NCI-H2107 treated with DMSO at 0.1 percent for 48 hours (cell line): ENCODE measurements at regions not wholly inside any gene's neighbourhood (a gene's known extent, or its start where the extent isn't known, plus 50 kb on each side); places are given as distances from the start of the nearest gene placed in this dataset.
"Not testable (repeated sequence)": the region's sequence is repeated elsewhere in the genome, so short reads cannot be mapped to it uniquely, and the experiment has no call there.

Experiments
- DNase-seq: peaks from one replicate; lab custom pipeline; 2025; ENCODE audit not compliant: unreplicated experiment; lab: John Stamatoyannopoulos, UW

GRCh38 chr1:213572912-213573647 is 414.7 kb upstream of the PROX1 start:
- DNase-seq = no peak

- DNase-seq = no peak
These were observed 414.1 kb upstream of the PROX1 start for GRCh38 chr1:213573648-213574009.

DNA sequence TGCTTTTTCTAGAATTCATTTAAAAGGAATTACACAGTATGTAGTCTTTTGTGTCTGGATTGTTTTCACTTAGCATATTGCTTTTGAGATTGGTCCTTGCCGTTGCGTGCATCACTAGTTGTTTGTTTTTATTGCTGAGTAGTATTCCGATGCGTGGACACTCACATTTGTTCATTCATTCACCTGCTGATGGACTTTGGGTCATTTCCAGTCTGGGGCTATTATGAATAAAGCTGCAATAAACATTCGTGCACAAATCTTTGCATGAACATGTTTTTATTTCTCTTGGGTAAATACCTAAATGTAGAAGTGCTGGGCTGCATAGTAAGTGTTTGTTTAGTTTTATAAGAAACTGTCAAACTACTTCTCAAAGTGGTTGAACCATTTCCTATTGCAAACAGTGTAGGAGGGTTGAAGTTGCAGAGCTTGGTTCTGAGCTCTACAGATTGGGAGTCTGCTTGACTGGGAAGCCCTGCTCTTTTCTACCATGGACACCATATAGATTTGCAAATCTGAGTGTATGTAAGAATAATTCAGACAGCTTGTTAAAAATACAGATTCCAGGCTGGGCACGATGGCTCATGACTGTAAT is 404.7 kb upstream of the PROX1 start:
- no peak for DNase-seq

GRCh38 chr1:213584272-213584671 is 403.5 kb upstream of the PROX1 start:
- no peak for DNase-seq

DNA sequence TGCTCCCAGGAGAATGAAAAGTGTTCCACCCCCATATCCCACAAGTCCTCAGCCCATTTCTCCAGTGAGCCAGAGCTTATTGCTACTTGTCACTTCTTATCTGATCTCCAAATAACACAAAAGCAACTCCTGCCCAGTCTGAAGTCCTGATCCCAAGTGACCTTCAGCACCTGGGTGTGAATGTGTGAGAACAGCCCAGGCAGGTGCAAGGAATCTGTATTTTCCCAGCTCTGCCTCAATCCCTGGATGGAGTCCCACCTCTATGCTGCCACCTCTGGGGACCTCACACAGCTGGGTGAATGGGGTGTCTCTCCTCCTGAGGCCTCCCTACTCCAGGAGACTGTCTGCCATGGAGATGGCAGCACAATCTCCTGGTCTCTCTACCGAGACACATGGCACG is 402.4 kb upstream of the PROX1 start:
- DNase-seq = no peak

- no peak for DNase-seq
These were observed 401.7 kb upstream of the PROX1 start for GRCh38 chr1:213585959-213586586.

- DNase-seq = no peak
These were observed 401.2 kb upstream of the PROX1 start for GRCh38 chr1:213586587-213586972.

GRCh38 chr1:213596729-213597128 is 391.0 kb upstream of the PROX1 start:
- DNase-seq = no peak

GRCh38 chr1:213598263-213598662 is 389.5 kb upstream of the PROX1 start:
- no peak for DNase-seq

GRCh38 chr1:213600879-213601278 is 386.9 kb upstream of the PROX1 start:
- no peak for DNase-seq

DNA sequence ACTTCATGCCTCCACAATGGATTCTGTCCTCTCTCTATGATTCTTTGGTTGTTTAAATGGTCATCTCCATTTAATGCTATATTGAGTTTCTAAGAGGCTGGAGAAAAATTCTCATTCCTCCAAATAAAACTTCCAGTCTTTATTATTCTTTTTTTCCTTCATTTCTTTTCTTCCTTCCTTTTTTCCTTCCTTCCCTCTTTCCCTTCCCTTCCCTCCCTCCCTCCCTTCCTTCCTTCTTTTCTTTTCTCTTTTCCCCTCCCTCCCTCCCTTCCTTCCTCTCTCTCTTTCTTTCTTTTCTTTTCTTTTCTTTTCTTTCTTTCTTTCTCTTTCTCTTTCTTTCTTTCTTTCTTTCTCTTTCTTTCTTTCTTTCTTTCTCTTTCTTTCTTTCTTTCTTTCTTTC is 386.1 kb upstream of the PROX1 start:
- DNase-seq = not testable (repeated sequence)

- no peak for DNase-seq
These were observed 384.8 kb upstream of the PROX1 start for GRCh38 chr1:213602796-213603486.

- DNase-seq = no peak
These were observed 383.3 kb upstream of the PROX1 start for GRCh38 chr1:213604477-213604876.

DNA sequence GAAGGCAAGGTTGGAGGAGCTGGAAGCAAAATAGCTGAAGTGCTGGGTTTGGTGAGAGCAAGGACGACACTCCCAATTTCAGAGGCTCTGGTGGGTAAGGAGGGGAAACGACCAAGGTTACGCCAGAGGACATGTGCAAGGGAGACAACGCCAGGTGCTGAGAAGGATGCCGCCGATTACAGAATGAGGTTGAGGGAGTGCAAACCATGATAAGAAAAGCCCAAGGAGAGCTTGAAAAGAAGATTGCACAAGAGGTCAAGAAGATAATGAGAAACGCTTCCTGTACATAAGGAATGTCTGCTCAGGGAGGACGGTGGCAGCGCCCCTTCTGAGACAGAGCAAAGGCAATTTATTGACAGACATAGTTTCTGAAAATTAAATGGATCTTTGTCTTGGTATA is 382.0 kb upstream of the PROX1 start:
- DNase-seq = no peak

DNA sequence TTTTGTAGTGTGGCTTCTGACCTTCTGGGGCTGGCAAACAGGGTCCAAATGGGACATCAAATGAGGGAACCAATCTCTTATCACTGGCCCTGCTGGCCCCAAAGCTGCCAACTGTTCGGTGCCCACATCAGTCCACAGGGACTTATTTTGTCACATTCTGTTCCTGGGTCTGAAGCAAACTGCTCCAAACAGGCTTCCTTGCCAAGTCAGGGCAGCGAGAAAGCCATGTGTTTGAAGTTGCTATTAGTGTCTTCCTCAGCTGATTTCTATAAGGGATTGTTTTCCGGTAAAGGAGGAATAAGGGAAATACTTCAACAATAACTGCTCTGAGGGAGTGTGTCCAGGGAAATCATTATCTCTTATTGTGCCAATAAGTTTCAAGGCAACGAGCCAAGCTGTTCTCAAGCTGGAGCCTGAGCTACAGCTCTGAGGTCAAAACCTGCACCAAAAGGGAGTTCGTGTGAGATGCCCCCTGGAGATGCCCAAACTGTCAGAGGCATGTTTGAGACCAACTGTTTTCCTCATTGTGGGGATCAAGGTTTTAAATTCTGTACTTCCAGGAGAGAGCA is 381.4 kb upstream of the PROX1 start:
- no peak for DNase-seq

- no peak for DNase-seq
These were observed 374.2 kb upstream of the PROX1 start for GRCh38 chr1:213613549-213613948.

GRCh38 chr1:213615226-213615916 is 372.4 kb upstream of the PROX1 start:
- DNase-seq = no peak

GRCh38 chr1:213617133-213617532 is 370.6 kb upstream of the PROX1 start:
- DNase-seq = no peak

DNA sequence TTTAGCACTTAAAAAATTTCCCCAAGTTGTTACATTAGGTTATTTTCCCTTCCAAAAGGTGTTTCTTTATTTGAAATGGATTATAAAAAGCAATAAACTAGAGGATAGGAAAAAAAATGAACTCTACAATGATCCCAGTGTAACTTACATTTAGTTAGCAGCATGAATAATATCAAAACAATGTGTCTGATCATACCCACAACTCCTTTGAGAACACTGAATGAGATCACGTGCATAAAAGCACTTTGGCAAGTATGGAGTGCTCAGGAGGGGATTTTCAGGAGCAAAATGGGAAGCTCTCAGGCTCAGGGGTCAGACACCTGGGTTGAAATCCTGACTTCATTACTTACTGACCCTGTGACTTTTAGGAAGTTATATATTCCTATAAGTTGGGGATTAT is 369.7 kb upstream of the PROX1 start:
- DNase-seq = no peak

DNA sequence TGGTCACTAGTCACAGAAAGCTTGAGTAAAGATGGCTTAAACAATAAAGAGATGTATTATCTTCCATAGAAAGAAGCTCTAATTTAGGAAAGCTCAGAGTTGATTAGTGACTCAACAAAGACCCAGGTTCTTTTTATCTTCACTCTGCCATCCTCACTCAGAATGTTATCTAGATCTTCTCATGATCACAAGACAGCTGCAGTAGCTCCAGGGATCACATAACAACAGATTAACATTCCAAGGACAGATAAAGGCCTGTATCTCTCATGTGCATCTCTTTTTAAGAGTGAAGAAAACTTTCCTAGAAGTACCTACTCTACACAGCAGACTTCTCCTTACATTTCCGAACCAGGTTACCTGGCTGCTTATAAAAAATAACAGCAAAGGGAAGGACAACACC is 368.7 kb upstream of the PROX1 start:
- no peak for DNase-seq

- DNase-seq = no peak
These were observed 366.7 kb upstream of the PROX1 start for GRCh38 chr1:213621077-213621476.
